SK-N-MC (cell line): ENCODE measurements at regions not wholly inside any gene's neighbourhood (a gene's known extent, or its start where the extent isn't known, plus 50 kb on each side); places are given as distances from the start of the nearest gene placed in this dataset.
A peak's percentile ranks its signal among the peaks of the same experiment; 100 is the strongest.

Source experiments
- DNase-seq: peaks from one replicate; pipeline ENCODE4 v3.0.0-alpha.2; 2011; ENCODE audit warnings: low read depth, low spot score
- H3K27ac ChIP-seq: fragments of 200-600 bp; sonication (generic); 2 replicates; pipeline ENCODE4 v1.5.1; 2016; ENCODE audit warnings: mixed run types
- H3K36me3 ChIP-seq: fragments of 200-600 bp; sonication (generic); 2 replicates; pipeline ENCODE4 v1.6.1; 2017; ENCODE audit warnings: antibody characterized with exemption, low read length, mixed read lengths; ENCODE audit not compliant: insufficient read depth
- H3K4me3 ChIP-seq: fragments of 200-600 bp; sonication (generic); 2 replicates; pipeline ENCODE4 v1.5.1; 2016
- H3K9ac ChIP-seq: fragments of 200-600 bp; sonication (generic); 2 replicates; pipeline ENCODE4 v1.8.0; 2017; ENCODE audit warnings: mixed run types, mixed read lengths; ENCODE audit not compliant: insufficient read length
- H3K9me3 ChIP-seq: fragments of 200-600 bp; sonication (generic); 2 replicates; pipeline ENCODE4 v1.6.1; 2017; ENCODE audit warnings: low read depth, mild to moderate bottlenecking, antibody characterized with exemption, low read length, moderate library complexity, mixed read lengths
- EZH2 ChIP-seq: fragments of 200-600 bp; sonication (generic); IDR thresholded peaks from one replicate; pipeline ENCODE4 v1.6.1; 2017; ENCODE audit warnings: antibody characterized with exemption
- FOXP2 ChIP-seq: optimal IDR thresholded peaks from 2 replicates; pipeline ENCODE3; 2011; ENCODE audit warnings: mild to moderate bottlenecking, moderate library complexity; ENCODE audit not compliant: insufficient read depth; ENCODE audit errors: extremely low read length, control extremely low read depth
- POLR2AphosphoS5 ChIP-seq: IDR thresholded peaks from 2 replicates; pipeline ENCODE4 v1.6.1; 2012; ENCODE audit warnings: mild to moderate bottlenecking, low read depth, low read length, borderline replicate concordance

DNA sequence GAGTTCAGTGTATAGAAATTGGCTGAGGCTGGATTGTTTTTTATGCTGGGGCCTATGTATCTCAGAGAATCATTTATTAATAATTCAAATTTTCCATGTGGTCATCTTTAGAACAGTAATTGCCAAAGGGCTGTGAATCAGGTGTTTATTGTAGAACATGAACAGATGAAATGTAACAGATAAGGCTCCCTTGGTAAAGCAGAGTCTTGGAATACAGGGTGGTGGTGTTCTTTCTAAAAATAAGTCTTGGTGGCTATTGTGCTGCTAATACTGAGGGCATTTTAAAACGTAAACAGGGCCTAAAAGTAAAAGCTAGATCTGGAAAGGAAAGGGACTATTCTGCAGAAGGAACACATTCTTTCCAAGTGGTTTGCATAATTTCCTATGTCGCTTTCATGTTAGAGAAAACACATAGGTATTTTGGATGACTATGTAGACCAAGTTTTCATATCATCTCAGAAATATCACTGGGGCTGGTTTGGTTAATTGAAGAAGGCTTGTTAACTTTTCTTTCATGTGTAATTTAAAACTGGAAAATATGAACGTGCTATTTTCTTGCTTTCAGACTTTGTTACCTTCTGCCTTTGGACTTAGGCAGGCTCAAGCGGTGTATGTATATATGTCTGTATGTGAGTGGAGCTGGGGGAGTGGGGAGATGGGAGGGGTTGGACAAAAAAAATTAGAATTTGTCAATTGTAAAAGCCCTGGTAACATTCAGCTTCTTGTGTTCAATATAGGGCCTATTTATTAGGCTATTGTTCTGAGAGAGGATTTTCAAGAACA is 119.9 kb upstream of the ANKRD55 start:
- no peak for TF ChIP-seq FOXP2
- TF ChIP-seq EZH2, result no peak
- no peak for TF ChIP-seq POLR2AphosphoS5
- no peak for DNase-seq

DNA sequence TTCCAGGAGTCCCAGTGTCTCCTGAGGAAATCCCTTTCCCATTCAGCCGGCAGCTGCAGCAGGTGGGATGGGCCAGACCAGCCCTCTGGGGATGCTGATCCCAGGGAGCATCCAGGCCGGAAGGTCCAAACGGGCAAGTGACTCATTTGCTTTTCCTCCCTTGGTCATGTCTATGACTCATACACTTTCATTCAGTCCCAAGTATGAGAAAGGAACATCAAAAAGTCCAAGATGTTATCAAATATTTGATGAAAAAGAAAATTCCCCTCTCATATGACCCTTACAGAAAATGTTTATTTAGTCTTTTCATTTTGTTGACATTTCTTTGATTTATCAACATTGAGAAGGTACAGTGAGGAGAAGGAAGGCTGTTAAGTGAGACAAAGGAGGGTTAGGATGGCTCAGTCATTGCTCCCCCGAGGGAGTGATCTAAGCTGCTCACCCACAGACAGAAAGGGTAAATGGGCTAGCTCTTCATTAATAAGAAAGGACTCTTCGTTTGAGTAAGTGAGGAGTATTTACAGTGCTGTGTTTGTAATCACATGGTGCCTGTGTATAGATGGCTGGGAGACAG is 117.6 kb upstream of the ANKRD55 start:
- H3K9me3 ChIP-seq, result no peaks in the 10 kb centered on the region
- no peak for DNase-seq
- no peak overlapping the region for H3K27ac ChIP-seq
- TF ChIP-seq POLR2AphosphoS5 (no peak), FOXP2 (no peak), EZH2 (no peak)
- no peaks in the 10 kb centered on the region for H3K36me3 ChIP-seq
- H3K9ac ChIP-seq, result no peak overlapping the region
- H3K4me3 ChIP-seq, result no peak overlapping the region

More for the DNA sequence above, 119.9 kb upstream of the ANKRD55 start:
- Histone ChIP-seq H3K36me3 (no peaks in the 10 kb centered on the region), H3K9ac (no peak overlapping the region), H3K27ac (no peak overlapping the region), H3K9me3 (no peaks in the 10 kb centered on the region), H3K4me3 (no peak overlapping the region)

DNA sequence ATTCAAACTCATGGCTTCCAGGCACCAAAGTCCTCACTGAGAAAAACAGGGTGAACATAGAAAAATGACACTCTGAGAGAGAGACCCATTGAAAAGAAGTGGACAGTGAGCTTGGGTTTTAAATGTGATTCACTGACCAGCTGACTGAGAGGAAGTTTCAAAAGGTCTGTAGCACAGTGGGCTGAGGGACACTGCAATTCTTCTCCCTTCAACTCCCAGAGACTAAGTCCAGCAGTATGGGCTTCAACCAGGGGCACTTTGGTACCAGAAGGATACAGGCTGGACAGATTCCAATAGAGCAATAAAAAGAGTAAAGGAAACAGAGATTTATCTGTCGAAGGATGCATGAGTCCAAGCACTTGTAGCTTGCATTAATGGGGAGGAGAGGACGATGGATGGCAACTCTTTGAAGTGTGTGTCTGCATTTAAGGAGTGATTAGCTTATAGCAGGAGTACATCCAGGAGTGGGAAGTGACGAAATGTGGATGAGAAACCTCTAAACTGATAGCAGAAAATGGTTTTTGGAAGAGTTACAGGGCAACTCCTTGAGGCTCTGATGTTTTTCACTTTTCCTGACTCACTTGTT is 117.0 kb upstream of the ANKRD55 start:
- no peak overlapping the region for H3K27ac ChIP-seq
- DNase-seq, result no peak
- H3K9me3 ChIP-seq, result no peaks in the 10 kb centered on the region
- no peaks in the 10 kb centered on the region for H3K36me3 ChIP-seq
- H3K9ac ChIP-seq, result no peak overlapping the region
- TF ChIP-seq EZH2 (no peak), POLR2AphosphoS5 (no peak), FOXP2 (no peak)
- H3K4me3 ChIP-seq, result no peak overlapping the region

DNA sequence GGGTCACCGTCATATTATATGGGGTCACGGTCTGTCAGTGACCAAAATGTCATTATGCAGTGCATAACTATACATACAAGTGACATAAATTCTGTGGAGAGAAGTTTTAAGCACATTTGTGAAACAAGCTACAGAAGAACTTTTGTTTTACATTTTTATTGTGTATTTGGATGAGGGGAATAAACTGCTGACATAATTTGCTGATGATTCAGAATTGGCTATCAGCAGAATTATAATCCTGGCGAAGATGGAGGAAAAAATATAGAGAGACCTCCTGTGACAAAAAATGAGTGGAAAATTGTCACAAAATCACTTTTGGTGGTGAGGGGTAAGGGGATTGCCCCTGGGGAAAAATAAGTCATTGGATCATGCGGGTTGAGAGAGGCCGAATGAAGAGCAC is 116.3 kb upstream of the ANKRD55 start:
- Histone ChIP-seq H3K9me3 (no peaks in the 10 kb centered on the region), H3K4me3 (no peak overlapping the region), H3K36me3 (no peaks in the 10 kb centered on the region), H3K27ac (no peak overlapping the region), H3K9ac (no peak overlapping the region)
- DNase-seq, result no peak
- TF ChIP-seq POLR2AphosphoS5 (no peak), EZH2 (no peak), FOXP2 (no peak)

DNA sequence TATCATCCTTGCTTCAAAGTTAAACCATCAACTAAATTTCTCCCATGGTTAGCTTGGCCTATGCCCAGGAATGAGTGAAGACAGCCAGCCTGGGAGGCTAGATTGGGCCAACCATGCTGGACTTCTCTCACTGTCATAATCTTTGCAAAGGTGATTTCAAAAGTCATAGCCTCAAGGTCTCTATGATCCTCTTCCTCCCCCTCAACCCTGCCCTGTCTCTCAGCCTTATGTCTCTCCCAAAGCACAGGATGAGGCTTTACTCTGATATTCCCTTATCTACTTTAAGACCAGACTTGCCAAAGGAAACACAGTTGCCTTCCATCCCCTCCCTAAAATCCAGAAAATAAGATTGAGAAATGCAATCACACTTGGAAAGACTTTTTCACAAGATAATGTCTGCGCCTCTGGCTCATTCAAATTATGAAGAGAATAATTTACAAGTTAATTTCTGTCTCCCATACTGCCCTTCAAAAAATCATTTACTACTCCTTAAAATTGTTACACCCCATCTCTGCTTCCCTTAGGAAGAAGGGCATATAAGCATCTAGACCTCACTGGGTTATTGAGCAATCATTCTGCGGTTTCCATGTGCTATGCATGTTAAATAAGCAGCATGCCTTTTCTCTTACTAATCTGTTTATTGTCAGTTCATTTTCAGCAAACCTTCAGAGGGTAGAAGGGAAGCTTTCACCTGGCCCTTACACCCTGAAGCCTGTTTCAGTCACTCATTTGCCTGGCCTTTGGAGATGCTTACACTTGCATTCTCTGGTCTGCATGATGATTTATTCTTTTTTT is 113.8 kb upstream of the ANKRD55 start:
- TF ChIP-seq EZH2, result no peak
- no peak for TF ChIP-seq FOXP2
- no peak for TF ChIP-seq POLR2AphosphoS5
- Histone ChIP-seq H3K27ac (peak overlapping the region; percentile 69), H3K36me3 (no peaks in the 10 kb centered on the region), H3K9ac (no peak overlapping the region), H3K4me3 (peak overlapping the region; percentile 39; the same call in 1 of the 2 replicates), H3K9me3 (no peaks in the 10 kb centered on the region)
- peak; percentile 94 for DNase-seq

DNA sequence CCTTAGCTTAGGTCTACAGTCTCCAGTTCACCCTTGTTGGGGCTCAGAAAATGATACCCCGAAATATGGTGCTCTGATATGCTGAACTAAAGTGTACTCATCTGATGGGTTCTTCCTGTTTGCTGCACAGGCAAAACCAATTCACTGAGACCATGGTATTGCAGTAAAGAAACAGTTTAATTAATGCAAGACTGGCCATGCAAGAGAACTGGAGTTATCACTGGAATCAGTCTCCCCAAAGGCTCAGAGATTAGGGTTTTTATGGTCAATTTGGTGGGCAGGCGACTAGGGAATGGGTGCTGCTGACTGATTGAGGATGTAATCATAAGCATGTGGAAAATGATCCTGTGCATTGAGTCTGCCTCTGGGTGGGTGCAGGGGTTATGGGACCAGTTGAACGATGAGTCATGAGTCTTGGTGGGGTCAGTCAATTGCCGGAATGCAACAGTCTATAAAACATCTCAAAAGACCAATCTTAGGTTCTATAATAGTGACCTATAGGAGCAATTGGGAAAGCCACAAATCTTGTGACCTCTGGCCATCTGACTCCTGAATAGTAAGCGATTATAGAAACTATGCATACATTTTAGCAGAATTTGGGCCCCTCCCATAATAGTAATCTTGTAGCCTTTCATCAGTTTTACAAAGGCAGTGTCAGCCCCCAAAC is 113.0 kb upstream of the ANKRD55 start:
- Histone ChIP-seq H3K9me3 (no peaks in the 10 kb centered on the region), H3K27ac (no peak overlapping the region; the same call in 1 of the 2 replicates), H3K36me3 (no peaks in the 10 kb centered on the region), H3K4me3 (0 out of 2 replicates have a peak overlapping the region, but pooled peaks have one; percentile 39), H3K9ac (no peak overlapping the region)
- DNase-seq, result no peak
- TF ChIP-seq POLR2AphosphoS5 (no peak), FOXP2 (no peak), EZH2 (no peak)

DNA sequence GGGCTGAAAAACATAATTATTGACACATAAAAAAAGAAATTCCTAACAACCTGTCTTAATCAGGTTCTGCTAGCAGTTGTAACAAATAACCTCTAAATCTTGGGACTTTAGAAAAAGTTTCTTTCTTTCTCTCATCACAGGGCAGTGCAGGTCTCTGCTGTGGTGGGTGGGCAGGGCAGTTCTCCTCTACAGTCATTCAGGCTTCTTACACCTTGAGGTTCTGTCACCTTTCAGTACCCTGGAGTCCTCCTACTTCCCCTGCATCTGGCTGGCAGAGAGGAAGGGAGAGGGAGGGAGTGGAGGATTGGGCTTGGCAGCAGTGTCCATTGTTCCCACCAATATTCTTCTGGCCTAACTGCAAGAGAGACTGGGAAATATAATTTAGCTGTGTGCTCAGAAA is 112.2 kb upstream of the ANKRD55 start:
- no peaks in the 10 kb centered on the region for H3K36me3 ChIP-seq
- no peak for TF ChIP-seq EZH2
- no peak for TF ChIP-seq POLR2AphosphoS5
- H3K9me3 ChIP-seq, result no peaks in the 10 kb centered on the region
- H3K4me3 ChIP-seq, result no peak overlapping the region; the same call in 1 of the 2 replicates
- peak overlapping the region; percentile 33; the same call in 1 of the 2 replicates for H3K27ac ChIP-seq
- no peak overlapping the region for H3K9ac ChIP-seq
- no peak for DNase-seq

DNA sequence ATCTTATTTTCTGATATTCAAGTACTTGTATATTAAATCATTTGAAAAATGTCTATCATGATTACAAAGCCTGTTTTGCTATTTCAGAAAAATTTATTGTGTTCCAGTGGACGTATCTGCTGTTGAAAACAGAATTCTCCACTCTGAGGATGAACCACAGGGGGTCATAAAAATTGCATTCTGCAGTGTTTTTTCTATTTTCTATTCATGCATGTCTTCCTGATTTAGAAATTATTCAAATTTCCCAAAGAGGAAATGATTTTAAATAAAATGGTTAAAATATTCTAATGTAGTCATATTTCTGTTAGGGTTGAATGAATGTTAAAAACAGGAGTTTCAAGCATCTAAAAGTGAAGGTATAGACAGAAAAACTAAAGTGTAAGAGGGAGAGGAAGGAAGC is 111.5 kb upstream of the ANKRD55 start:
- H3K36me3 ChIP-seq, result no peaks in the 10 kb centered on the region
- H3K9ac ChIP-seq, result no peak overlapping the region
- H3K9me3 ChIP-seq, result no peaks in the 10 kb centered on the region
- H3K27ac ChIP-seq, result peak overlapping the region; percentile 33; the same call in 1 of the 2 replicates
- peak overlapping the region; percentile 36 for H3K4me3 ChIP-seq
- TF ChIP-seq POLR2AphosphoS5 (no peak), FOXP2 (no peak), EZH2 (no peak)
- DNase-seq, result peak; percentile 66
